Ureter (tissue), 1 donor: ENCODE measurements at regions not wholly inside any gene's neighbourhood (a gene's known extent, or its start where the extent isn't known, plus 50 kb on each side); places are given as distances from the start of the nearest gene placed in this dataset.
"Not testable (repeated sequence)": the region's sequence is repeated elsewhere in the genome, so short reads cannot be mapped to it uniquely, and the experiment has no call there.

Experiments
- DNase-seq: peaks from one replicate; pipeline ENCODE4 v3.0.0-alpha.2; 2020; ENCODE audit warnings: low spot score
- donor health status: DM: yes; HTN: yes; CAD: no.

DNA sequence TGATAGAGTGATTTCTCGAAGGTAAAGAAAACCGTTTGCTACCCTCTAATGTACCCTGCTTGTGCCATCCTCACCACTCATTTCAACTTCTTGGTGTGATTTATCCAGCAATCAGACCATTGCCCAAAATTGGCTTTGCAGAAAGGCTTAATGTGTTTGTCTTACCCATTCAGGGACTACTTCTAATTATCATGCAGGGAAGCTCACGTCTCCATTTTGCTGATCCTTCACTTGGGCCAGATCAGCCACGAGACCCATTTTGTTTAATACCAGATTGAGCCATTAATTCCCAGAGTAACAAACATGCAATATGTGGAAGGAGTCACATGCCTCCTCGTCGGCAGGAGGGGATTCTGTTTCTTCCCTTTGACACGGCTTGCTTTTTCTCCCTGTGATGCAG is 51.1 kb upstream of the CRY1 start:
- DNase-seq, result no peak

DNA sequence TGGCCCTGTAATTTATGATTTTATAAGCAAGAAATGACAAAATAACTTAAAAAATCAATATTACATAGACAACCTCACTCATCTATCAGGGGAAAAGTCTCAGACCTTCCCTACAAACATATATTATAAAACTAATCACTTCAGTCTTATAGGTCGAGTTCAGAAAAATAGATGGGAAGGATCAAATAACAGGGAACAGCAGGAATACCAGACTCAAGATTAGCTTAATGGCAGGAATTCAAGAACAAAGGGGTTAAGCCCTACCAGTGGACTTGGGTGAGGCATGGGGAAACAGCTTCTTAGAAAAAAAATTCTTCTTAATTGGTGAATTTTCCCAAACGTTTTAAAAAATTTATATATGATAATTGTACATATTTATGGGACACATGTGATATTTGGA is 51.6 kb upstream of the CRY1 start:
- DNase-seq, result no peak

DNA sequence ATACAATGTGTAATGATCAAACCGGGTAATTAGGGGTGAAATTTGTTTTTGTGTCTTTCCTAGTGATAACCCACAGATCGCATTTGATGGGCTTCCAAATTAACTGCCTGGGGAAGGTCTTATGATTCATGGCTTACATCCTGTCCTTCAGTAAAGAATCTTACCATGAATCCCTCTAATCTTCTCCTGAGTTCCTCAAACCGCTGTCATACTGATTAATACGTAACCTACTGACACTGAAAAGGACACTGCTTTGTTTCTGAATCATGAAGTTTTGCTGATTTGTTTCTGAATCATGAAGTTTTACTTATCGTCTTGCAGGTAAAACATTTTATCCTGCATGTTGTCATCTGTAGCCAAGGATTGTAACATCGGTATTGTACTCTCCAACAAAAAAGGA is 52.0 kb upstream of the CRY1 start:
- no peak for DNase-seq

DNA sequence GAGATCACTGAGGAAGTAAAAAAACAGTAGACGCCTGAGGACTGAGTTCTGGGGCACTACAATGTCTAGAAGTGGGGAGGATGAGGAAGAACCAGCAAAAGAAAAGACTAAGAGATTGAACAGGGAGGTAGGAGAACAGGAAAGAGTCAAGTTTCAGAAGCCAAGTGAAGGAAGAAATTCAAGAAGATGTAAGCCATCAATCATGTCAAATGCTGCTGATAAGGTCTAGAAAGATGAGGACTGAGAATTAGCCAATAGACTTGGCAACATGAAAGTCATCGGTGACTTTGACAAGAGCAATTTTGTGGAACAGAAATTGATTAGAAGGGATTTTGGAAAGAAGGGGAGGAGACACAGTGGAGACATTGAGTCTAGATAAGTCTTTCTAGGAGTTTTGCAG is 54.8 kb upstream of the CRY1 start:
- no peak for DNase-seq

DNA sequence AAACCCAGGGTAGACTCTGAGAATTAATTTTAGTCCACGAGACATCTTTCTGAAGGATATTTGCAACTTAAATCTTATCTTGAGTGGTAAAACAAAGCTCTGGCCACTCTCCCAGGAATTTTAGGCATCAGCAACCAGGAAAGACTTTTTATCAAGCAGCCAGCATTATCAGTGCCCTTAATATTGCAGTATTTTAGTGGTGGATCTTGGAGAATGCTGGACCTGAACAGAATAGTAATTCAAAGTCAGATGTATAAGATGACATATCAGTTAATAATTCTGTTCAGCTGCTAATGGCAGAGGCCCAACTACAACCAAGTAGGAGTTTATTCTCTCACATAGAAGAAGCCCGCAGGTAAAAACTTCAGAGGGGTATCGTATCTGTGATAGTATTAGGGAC is 59.0 kb upstream of the CRY1 start:
- DNase-seq, result no peak

DNA sequence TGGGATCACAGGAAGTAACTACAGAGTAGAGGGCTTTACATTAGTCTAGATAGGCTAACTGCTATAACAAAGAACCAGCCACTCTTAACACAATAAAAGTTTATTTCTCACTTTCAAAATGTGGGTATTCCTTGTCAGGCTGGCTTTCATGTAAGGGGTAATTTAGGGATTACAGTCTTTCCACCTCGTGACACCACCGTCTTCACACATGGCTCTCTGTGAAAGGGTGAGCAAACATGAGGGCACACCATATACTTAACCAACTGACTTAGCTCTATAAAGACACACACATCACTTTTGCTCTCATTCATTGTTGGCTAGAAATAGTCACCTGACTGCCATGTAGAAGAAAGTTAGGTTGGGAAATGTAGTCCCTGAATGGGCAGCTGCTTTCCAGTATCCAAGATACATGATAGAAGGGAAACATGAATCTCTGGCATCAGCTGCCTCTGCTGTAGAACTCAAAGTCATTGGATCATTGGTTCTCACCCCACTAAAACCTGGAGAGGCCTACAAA is 66.1 kb upstream of the CRY1 start:
- no peak for DNase-seq

DNA sequence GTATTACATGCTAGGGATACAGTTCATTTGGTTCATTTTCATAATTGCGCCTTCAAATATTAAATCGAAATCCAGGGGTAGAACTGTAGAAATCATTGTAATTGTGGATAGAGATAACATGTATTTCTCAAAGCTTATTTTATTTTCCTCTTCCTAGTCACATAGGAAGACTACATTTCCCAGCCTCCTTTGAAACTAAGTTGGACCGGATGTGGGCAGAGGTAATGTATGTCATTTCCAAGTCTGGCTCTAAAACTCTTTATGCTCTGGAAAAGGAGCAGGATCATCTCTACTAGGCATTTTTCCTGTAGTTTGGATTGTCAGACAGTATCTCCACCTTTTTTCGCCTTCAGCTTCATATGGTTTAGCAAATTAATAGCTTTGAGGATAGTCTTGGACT is 70.1 kb upstream of the CRY1 start:
- no peak for DNase-seq

DNA sequence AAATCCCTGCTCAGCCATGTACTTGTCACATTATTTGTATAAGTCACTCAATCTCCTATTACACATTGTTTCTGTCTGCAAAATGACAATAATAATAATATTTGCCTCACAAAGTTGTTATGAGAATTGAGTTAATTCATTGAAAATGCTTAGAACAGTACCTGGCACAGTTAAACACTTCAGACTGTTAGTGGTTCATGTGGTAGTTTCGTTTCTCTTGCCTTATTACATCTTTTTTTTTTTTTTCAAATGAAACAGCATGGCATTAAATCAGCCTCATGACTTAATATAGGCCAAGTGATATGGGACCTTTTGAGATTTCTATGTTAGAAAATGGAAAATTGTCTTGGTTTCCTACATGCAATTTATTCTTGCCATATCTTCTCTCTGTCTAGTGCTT is 71.0 kb upstream of the CRY1 start:
- DNase-seq, result no peak

DNA sequence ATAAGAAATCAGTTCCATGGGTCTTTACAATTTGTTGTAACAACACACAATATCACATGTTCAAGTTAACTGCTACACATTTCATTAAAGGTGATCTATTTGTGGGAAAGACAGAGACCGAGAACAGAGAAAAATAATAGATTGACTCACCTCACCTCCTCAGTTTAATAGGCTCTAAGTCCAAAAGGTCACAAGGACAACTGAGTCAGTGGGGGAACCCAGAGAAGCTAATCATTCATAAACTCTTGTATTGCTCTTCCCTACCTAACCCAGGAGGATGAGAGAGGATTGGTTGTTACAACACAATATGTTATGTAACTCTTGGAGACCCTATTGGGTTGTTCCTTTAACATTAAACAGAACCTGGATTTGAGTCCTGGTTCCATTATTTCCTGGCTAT is 72.2 kb upstream of the CRY1 start:
- no peak for DNase-seq

DNA sequence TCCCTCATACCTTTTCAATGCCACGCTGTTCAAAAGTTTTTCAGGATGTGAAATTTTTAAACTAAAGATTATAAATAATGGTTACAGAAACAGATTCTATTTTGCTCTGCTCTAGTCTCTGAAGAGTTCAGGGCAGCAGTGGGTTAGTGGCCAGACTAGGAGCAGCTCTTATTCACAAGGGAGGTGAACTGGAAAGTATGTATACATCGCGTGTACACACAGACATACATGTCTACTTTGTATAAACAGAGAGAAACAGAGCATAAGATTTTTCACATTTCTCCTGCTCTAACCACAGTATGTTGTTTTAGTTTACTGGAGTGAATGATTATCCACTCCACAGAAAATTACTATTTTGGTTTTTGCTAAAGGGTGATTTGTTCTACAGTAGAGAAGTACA is 74.4 kb upstream of the CRY1 start:
- no peak for DNase-seq

DNA sequence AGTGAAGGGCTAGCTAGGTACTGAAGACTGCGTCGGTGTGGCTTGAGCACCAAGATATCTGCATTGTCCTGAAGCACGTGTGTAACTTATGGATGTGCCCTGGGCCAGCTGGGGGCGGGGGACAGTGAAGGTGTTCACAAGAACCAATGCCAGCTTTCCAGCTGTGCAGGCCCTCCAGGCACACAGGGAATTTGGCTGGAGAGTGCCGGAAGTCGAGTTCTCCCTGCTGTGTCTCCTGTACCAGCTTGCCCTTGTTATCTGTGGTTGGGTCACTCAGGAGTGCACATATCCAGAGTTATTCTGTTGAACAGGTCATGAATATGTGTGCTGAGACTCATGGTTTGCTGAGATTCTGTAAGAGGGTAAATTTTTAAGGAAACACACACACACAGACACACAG is 75.9 kb upstream of the CRY1 start:
- peak; percentile 47 for DNase-seq

DNA sequence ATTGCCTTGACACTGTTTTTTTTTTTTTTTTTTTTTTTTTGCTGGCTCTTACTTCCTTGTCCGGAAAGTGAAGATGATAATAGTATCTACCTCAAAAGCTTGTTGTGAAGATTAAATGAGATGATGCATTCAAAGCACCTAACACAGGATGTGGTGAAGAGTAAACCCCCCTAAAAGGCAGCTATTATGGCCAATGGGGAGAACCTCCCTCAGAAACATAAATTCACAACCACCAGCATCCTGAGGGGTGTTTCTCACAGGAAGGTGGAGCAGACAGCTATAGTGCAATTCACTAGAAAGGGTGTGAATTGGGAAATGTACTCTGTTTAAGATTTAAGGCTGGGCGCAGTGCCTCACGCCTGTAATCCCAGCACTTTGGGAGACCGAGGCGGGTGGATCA is 85.4 kb upstream of the CRY1 start:
- no peak for DNase-seq

DNA sequence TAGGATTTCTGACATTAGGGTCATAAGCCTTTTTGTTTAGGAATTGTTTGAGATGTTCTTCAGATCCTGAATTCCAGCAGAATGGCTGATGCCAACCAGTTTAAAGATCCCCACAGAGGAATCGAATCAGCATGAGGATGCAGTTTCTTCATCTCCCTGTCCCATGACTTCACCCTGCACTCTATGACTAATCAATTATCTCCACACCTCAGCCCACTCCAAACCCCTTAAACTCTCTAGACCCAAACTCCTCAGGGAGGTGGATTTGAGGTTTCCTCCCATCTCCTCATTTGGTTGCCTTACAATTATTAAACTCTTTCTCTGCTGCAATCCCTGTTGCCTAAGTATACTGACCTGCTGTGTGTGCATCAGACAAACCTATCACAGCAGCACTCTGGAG is 86.5 kb upstream of the CRY1 start:
- DNase-seq, result no peak

DNA sequence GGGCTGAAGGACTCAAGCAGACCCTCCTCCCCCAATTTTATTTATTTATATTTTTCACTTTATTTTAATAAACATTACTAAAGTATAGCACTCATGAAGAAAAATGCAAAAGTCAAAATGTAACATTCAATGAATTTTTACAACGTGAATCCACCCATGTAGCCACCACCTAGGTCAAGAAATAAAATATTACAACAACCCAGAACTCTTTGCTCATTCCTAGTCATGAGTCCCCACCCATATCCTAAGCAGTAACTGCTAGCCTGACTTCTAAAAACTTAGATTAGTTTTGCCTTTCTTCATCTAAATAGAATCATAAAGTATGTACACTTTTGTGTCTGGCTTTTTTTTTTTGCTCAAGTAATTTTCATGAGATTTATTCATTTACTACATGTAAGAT is 86.9 kb upstream of the CRY1 start:
- no peak for DNase-seq

DNA sequence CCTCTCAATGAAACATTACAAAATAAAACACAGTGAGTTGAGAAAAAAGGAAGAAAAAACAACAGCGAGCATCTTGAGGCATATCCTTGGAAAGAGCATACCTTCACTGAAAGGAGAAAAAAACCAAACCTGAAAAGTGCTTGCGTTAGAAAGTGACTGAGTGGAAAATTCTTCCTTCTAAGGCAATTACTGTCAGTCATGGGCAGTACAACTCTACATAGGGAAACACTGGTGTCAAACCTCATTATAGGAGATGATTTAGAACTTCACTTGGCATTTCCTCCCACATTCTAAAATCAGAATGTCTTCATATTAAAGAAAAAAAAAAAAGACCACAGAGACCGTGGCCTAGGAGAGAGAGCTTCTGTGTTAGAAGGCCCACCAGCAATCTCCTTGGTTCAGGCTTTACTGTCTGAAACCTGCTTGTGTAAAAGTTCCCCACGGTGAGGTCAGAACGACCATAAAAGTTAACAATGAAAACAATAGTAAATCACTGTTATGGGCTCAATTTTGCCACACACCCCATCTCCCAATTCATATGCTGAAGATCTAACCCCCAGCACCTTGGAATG is 91.1 kb upstream of the CRY1 start:
- DNase-seq, result no peak

DNA sequence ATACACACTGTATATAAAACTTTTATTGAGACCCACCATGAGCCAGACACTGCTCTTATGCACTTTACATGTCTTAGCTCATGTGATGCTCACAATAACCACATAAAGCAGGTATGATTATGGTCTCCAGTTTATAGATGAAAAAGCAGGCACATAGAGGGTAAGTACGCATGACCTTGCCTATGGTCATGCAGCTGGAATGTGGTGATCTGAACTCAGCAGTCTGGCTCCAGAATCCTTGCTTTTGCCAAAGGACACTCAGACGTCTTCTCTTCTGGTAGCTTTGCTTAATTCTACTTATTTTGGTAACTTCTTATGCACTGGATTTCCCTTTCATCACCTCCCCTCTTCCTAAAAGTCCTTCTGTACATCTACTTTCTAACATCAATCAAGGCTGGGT is 103.3 kb upstream of the CRY1 start:
- DNase-seq, result no peak

DNA sequence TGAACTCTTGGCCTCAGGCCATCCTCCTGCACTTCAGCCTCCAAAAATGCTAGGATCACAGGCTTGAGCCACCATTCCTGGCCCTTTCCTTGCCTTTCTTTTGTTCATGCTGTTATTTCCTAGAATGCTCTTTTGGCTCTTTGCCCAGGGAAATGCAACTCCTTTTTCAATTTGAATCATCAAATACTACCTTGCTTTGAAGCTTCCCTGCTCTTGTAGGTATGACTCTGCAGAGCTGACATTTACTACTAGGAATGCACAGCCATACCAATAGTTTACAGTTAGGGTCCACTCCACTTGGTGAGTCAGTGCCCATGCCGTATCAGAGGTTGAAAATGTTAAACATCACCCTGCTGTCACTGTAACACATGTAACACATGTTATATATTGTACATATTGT is 107.0 kb upstream of the CRY1 start:
- DNase-seq, result no peak

DNA sequence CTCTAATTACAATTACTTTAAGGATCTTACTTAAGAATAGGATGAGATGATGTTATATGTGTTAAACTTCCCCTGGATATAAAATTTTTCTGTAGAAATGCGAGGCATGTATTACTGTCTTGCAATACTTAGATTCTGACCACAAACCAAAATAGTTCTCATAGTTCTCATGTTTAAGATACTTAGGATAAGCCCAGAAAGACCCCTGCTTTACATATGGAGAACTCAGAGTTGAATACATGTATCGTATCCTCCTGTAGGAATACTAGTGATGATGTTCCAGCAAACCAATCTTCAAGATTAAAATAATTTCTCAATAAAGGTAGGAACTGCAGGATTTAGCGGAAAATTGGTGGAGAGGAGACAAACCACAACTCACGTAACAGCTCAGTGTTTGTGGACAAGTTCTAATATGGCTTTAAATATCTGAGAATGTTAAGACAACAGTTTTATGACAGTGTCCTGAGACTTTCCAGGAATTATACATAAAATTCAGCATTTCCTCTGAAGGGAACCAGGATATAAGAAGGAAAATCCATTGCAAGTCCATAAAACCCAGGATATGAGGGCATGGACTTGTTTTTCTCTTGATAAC is 114.7 kb upstream of the CRY1 start:
- DNase-seq, result no peak

DNA sequence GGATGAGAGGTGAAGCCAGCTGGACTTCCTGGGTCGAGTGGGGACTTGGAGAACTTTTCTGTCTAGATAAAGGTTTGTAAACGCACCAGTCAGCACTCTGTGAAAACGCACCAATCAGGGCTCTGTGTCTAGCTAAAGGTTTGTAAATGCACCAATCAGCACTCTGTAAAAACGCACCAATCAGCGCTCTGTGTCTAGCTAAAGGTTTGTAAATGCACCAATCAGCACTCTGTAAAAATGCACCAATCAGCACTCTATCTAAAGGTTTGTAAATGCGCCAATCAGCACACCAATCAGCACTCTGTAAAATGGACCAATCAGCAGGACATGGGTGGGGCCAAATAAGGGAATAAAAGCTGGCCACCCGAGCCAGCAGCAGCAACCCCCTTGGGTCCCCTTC is 116.4 kb upstream of the CRY1 start:
- DNase-seq, result not testable (repeated sequence)

DNA sequence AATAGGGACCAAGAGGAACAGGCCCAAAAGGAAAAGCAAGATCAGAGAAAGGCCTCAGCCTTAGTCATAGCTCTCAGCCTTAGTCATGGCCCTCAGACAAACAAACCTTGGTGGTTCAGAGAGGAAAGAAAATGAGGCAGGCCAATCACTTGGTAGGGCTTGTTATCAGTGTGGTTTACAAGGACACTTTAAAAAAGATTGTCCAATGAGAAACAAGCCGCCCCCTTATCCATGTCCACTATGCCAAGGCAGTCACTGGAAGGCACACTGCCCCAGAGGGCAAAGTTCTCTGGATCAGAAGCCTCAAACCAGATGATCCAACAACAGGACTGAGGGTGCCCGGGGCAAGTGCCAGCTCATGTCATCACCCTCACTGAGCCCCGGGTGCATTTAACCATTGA is 121.0 kb upstream of the CRY1 start:
- DNase-seq, result not testable (repeated sequence)

DNA sequence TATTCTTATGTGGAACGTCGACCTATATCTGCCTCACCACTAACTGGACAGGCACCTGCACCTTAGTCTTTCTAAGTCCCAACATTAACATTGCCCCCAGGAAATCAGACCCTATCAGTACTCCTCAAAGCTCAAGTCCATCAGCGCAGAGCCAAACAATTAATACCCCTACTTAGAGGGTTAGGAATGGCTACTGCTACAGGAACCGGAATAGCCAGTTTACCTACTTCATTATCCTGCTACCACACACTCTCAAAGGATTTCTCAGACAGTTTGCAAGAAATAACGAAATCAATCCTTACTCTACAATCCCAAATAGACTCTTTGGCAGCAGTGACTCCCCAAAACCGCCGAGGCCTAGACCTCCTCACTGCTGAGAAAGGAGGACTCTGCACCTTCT is 123.1 kb upstream of the CRY1 start:
- not testable (repeated sequence) for DNase-seq

DNA sequence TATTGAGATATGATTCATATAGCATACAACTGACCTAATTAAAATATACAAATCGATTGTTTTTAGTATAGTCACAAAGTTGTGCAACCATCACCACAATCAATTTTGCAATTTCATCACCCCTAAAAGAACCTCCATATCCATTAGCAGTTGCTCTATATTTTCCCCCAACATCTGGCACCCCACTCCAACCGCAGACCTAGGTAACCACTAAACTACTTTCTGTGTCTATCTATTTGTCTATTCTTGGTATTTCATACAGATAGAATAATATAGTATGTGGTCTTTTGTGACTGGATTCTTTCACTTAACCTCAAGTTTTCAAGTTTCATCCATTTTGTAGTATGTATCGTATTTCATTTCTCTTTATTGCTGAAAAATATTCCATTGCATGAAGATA is 126.0 kb upstream of the CRY1 start:
- no peak for DNase-seq

DNA sequence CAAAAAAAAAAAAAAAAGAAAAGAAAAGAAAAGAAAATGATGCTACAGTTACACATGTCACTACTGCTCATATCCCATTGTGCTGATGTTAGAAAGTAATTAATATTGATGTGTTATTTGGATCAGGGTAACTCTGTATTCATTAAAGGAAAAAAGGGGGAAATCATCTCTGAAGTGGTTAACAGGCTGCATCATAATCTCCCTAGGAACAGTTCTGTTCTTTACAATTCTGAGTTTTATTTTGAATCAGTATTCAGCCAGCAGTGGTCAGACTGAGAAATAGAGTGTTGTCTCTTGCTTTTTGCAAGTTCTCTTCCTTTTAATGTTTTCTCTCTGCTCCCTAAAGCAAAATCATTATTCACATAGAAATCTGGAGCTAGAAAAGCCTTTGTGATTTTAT is 128.6 kb upstream of the CRY1 start:
- DNase-seq, result no peak

DNA sequence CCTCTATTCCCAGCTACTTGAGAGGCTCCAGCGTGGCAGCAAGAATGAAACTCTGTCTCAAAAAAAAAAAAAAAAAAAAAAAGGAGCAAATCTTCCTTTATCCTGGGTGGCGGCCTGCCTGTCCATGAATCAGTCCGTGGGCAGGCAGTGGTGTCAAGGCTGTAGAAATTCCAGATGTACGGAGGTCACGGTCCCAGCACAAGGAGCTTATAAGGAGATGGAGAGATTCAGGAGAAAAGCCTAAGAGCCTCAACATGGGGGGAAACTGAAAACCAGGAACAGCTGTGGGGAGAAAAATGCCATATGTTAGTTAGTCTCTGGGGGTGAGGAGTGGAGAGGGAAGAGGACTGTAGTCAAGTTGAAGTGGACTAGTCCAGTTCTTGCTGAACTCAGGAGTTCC is 130.5 kb upstream of the CRY1 start:
- DNase-seq, result no peak
